HG03378 (cell line): ENCODE measurements at regions not wholly inside any gene's neighbourhood (a gene's known extent, or its start where the extent isn't known, plus 50 kb on each side); places are given as distances from the start of the nearest gene placed in this dataset.
"Not testable (repeated sequence)": the region's sequence is repeated elsewhere in the genome, so short reads cannot be mapped to it uniquely, and the experiment has no call there.

Source experiments
- ATAC-seq: cut with Tn5 transposase; IDR thresholded peaks from one replicate; pipeline ENCODE4 v1.9.1; 2021; ENCODE audit warnings: mild to moderate bottlenecking, moderate library complexity; ENCODE audit not compliant: unreplicated experiment

- no peak for ATAC-seq
Measured at GRCh38 chr19:27971869-27972268, 1241.1 kb downstream of the UQCRFS1 start.

- no peak for ATAC-seq
Measured at GRCh38 chr19:27971071-27971470, 1241.9 kb downstream of the UQCRFS1 start.

DNA sequence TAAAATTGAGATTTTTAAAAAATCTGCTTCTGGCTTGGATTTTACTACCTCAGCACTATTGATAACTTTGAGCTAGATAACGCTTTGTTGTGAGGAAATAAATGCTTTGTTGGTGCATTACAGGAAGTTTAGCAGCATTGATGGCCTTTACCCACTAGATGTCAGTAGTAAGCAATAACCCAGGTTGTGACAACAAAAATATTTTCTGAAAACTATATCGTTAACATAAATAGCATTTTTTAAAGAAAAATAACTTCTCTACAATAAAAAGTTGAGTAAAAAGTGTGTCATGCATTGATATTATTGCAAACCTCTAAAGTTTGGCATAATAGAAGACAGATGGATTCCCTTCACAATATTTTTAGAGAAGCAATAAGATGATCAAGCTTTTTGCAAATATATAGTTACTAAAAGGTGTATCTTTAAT is 1246.5 kb downstream of the UQCRFS1 start:
- no peak for ATAC-seq

DNA sequence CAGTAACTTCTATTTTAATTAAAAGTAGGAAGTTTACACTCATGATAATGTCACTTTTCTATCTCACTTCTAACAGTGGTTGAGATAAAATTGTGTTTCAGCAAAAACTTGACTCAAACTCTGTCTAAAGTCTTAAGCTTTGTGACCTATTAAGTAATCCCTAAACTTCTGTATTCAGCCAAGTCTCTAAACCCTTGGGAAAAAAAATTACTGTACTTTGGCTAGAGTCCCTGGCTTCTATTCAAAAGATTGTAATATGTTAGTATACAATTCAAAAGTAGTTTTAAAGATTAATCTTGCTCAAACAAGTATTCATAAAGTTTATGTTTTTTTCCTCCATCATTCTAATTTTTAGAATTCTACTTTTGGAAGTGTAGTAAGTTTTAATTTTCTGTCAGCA is 1248.8 kb downstream of the UQCRFS1 start:
- ATAC-seq = no peak

- ATAC-seq = no peak
Measured at GRCh38 chr19:27962264-27962663, 1250.7 kb downstream of the UQCRFS1 start.

GRCh38 chr19:27955485-27956480 is 1257.2 kb downstream of the UQCRFS1 start:
- ATAC-seq = no peak

- ATAC-seq = not testable (repeated sequence)
Measured at GRCh38 chr19:27942607-27943006, 1270.3 kb downstream of the UQCRFS1 start.

GRCh38 chr19:27936139-27936538 is 1276.8 kb downstream of the UQCRFS1 start:
- no peak for ATAC-seq

GRCh38 chr19:27935669-27936068 is 1277.3 kb downstream of the UQCRFS1 start:
- ATAC-seq = no peak

GRCh38 chr19:27929399-27929798 is 1283.6 kb downstream of the UQCRFS1 start:
- ATAC-seq = no peak

DNA sequence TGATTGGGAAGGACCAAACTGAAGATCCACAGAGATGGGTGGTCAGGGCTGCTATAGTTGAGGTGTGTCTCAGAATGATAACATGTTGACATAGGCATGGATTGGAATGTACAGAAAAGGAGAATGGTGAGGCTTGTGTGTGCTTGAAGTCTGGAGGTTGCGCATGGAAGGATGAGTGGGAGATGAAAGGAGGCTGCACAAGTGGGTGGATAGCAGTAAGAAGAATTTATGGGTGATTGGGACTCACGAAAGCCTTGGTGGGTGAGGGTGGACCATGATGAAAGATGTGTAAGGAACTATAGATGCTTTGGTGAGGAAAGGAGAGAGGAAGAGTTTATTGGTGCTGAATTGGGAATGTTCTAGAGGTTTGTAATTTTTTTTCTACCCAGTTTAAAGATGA is 1287.7 kb downstream of the UQCRFS1 start:
- ATAC-seq = no peak

- no peak for ATAC-seq
Measured at GRCh38 chr19:27922970-27923369, 1290.0 kb downstream of the UQCRFS1 start.

DNA sequence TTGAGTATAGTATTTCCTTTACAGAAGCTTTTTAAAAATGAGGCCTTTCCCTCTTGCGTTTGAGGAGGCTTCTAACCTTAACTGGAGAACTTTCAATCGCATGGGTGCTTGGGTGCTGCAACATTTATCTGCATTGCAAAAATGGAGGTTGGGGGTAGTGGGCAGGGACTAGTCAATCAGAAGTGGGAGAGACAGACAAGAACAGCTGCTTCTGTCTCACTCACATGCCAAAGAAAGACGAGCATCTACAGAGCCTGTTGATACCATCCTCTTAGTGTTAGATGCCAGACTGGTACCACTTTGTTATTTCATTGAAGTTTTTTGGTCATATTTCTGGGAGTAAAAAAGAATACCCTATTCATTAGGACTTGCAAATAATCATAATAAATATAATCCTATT is 1292.2 kb downstream of the UQCRFS1 start:
- no peak for ATAC-seq

DNA sequence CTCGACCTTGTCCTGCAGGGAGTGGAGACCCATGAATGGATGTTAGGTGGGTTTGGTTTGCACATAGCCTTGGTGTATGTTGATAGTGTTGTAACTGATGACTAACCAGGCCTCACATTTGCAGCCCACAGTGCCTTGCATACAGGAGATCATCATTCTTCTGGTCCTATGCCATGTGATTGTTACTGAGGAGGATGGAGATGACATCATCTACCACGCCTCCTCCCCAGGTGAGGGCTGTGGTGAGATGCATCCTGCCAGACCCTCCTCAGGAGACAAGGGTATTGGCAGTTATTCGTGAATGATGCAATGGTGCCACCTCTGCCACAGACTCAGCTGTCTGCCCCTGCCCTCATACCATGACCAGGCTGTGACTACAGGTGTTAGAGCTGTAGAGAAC is 1294.1 kb downstream of the UQCRFS1 start:
- ATAC-seq = no peak

GRCh38 chr19:27911122-27911898 is 1301.6 kb downstream of the UQCRFS1 start:
- ATAC-seq = no peak

- no peak for ATAC-seq
Measured at GRCh38 chr19:27909861-27910260, 1303.1 kb downstream of the UQCRFS1 start.

GRCh38 chr19:27909185-27909840 is 1303.6 kb downstream of the UQCRFS1 start:
- no peak for ATAC-seq

- no peak for ATAC-seq
Measured at GRCh38 chr19:27906081-27906480, 1306.9 kb downstream of the UQCRFS1 start.

DNA sequence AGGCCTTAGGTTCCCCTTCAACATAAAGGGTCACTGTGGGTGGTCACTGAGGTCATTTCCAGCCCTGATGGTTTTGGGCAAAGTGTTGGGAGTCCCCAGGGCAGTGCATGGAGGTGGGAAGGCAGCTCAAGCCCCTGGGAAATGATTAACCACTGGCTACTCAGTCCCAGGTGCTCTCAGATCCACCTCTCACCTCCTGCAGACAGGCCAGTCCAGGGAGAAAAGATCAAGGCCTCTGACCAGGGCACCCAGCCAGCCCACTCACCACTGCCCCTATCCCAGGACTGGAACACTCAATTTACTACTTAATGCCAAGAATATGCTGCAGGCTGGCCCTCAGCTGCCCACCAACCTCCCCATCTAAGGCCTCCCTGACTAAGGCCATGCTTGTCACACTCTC is 1307.9 kb downstream of the UQCRFS1 start:
- ATAC-seq = no peak

GRCh38 chr19:27901078-27901477 is 1311.9 kb downstream of the UQCRFS1 start:
- ATAC-seq = no peak

GRCh38 chr19:27896091-27896490 is 1316.9 kb downstream of the UQCRFS1 start:
- ATAC-seq = no peak
